Astrocyte of the spinal cord (primary cell): ENCODE measurements at regions not wholly inside any gene's neighbourhood (a gene's known extent, or its start where the extent isn't known, plus 50 kb on each side); places are given as distances from the start of the nearest gene placed in this dataset.

Experiments
- DNase-seq: peaks from one replicate; pipeline ENCODE4 v3.0.0; 2011; ENCODE audit warnings: low read depth, low spot score
- H3K4me3 ChIP-seq: 2 replicates; pipeline ENCODE4 v1.5.1; 2011; ENCODE audit warnings: low read depth, mild to moderate bottlenecking, low read length, moderate library complexity
- CTCF ChIP-seq: IDR thresholded peaks from 2 replicates; pipeline ENCODE4 v1.5.1; 2012; ENCODE audit warnings: low read depth, mild to moderate bottlenecking, low read length, inconsistent platforms
- in situ Hi-C: cut with HindIII; loops from 2 replicates; pipeline ENCODE4 v1.10.0; 2017; ENCODE audit warnings: low sequenced_read_pairs

GRCh38 chr20:7361931-7362330 lies 578.3 kb downstream of the HAO1 start:
- no peak for TF ChIP-seq CTCF
- in situ Hi-C loops: no loop called here

GRCh38 chr20:7362601-7363000 lies 577.7 kb downstream of the HAO1 start:
- in situ Hi-C loops: no loop called here
- no peak for TF ChIP-seq CTCF
- no peak for DNase-seq
- H3K4me3 ChIP-seq: no peak overlapping the region

More at GRCh38 chr20:7361931-7362330, 578.3 kb downstream of the HAO1 start:
- no peak overlapping the region for H3K4me3 ChIP-seq
- DNase-seq: no peak

GRCh38 chr20:7366189-7366588 lies 574.1 kb downstream of the HAO1 start:
- in situ Hi-C loops: no loop called here
- TF ChIP-seq CTCF: no peak

GRCh38 chr20:7371518-7372163 lies 568.6 kb downstream of the HAO1 start:
- DNase-seq: no peak
- no peak for TF ChIP-seq CTCF
- H3K4me3 ChIP-seq: no peak overlapping the region
- in situ Hi-C loops: no loop called here

More at GRCh38 chr20:7366189-7366588, 574.1 kb downstream of the HAO1 start:
- H3K4me3 ChIP-seq: no peak overlapping the region
- no peak for DNase-seq

GRCh38 chr20:7375905-7376304 lies 564.4 kb downstream of the HAO1 start:
- in situ Hi-C loops: no loop called here
- H3K4me3 ChIP-seq: no peak overlapping the region
- peak; percentile 50 for TF ChIP-seq CTCF
- DNase-seq: peak; percentile 39

- DNase-seq: peak; percentile 20
- no peak overlapping the region for H3K4me3 ChIP-seq
- in situ Hi-C loops: no loop called here
- no peak for TF ChIP-seq CTCF
These were observed 561.2 kb downstream of the HAO1 start for GRCh38 chr20:7378864-7379605.
